ENCODE measurements at regions not wholly inside any gene's neighbourhood (a gene's known extent, or its start where the extent isn't known, plus 50 kb on each side); places are given as distances from the start of the nearest gene placed in this dataset.

- Mint-ChIP-seq H3K36me3 (no peaks in the 10 kb centered on the region), H3K27ac (no peak overlapping the region), H3K4me1 (no peaks in the 10 kb centered on the region), H3K4me3 (no peak overlapping the region), H3K9me3 (peaks cover 0 to 20% (median 2%) of the 10 kb centered on the region in 11 donors), H3K27me3 (no peaks in the 10 kb centered on the region)
- Histone ChIP-seq H3K36me3 (ENCODE audit: control insufficient read depth in 2 of 3, insufficient read depth in 3 of 3, low read length in 3 of 3) (no peaks in the 10 kb centered on the region), H3K27me3 (ENCODE audit: control insufficient read depth in 2 of 2, insufficient read depth in 2 of 2, low read length in 2 of 2) (no peaks in the 10 kb centered on the region), H3K4me1 (ENCODE audit: control insufficient read depth in 2 of 2, insufficient read depth in 2 of 2, low read length in 2 of 2) (no peaks in the 10 kb centered on the region), H3K4me3 (ENCODE audit: low read length) (no peak overlapping the region), H3K9me3 (ENCODE audit: control insufficient read depth in 2 of 3, low read length in 3 of 3) (no peaks in the 10 kb centered on the region), H3K27ac (ENCODE audit: low read depth, low read length) (no peak overlapping the region)
- intact Hi-C loops (cut with micrococcal nuclease), result no loop called here
- DNase-seq, result no peak
- ChIA-PET POLR2A (no interaction called here), CTCF (no interaction called here)
- no peak for ATAC-seq
Measured at GRCh38 chr2:56475191-56475590, 291.4 kb downstream of the CCDC85A start.

- Histone ChIP-seq H3K36me3 (ENCODE audit: control insufficient read depth in 2 of 3, insufficient read depth in 3 of 3, low read length in 3 of 3) (no peaks in the 10 kb centered on the region), H3K27me3 (ENCODE audit: control insufficient read depth in 2 of 2, insufficient read depth in 2 of 2, low read length in 2 of 2) (no peaks in the 10 kb centered on the region), H3K27ac (ENCODE audit: low read depth, low read length) (no peak overlapping the region), H3K4me3 (ENCODE audit: low read length) (no peak overlapping the region), H3K4me1 (ENCODE audit: control insufficient read depth in 2 of 2, insufficient read depth in 2 of 2, low read length in 2 of 2) (no peaks in the 10 kb centered on the region), H3K9me3 (ENCODE audit: control insufficient read depth in 2 of 3, low read length in 3 of 3) (no peaks in the 10 kb centered on the region)
- no peaks in the 10 kb centered on the region for H3K27me3 Mint-ChIP-seq
- H3K4me3 Mint-ChIP-seq, result no peak overlapping the region
- ChIA-PET POLR2A (no interaction called here), CTCF (no interaction called here)
- intact Hi-C loops (cut with micrococcal nuclease), result no loop called here
- H3K9me3 Mint-ChIP-seq, result peaks cover 0 to 20% (median 2%) of the 10 kb centered on the region in 11 donors
- DNase-seq, result no peak
- no peaks in the 10 kb centered on the region for H3K36me3 Mint-ChIP-seq
- ATAC-seq, result no peak
- no peaks in the 10 kb centered on the region for H3K4me1 Mint-ChIP-seq
- no peak overlapping the region for H3K27ac Mint-ChIP-seq
Measured at GRCh38 chr2:56476509-56477071, 292.8 kb downstream of the CCDC85A start.

- Histone ChIP-seq H3K27ac (ENCODE audit: low read depth, low read length) (no peak overlapping the region), H3K4me1 (ENCODE audit: control insufficient read depth in 2 of 2, insufficient read depth in 2 of 2, low read length in 2 of 2) (no peaks in the 10 kb centered on the region), H3K36me3 (ENCODE audit: control insufficient read depth in 2 of 3, insufficient read depth in 3 of 3, low read length in 3 of 3) (no peaks in the 10 kb centered on the region), H3K9me3 (ENCODE audit: control insufficient read depth in 2 of 3, low read length in 3 of 3) (no peaks in the 10 kb centered on the region), H3K27me3 (ENCODE audit: control insufficient read depth in 2 of 2, insufficient read depth in 2 of 2, low read length in 2 of 2) (no peaks in the 10 kb centered on the region), H3K4me3 (ENCODE audit: low read length) (no peak overlapping the region)
- no peaks in the 10 kb centered on the region for H3K4me1 Mint-ChIP-seq
- no peaks in the 10 kb centered on the region for H3K27me3 Mint-ChIP-seq
- no peak for DNase-seq
- peaks cover 0 to 20% (median 3%) of the 10 kb centered on the region in 11 donors for H3K9me3 Mint-ChIP-seq
- ATAC-seq, result no peak
- ChIA-PET POLR2A (no interaction called here), CTCF (no interaction called here)
- H3K4me3 Mint-ChIP-seq, result no peak overlapping the region
- H3K36me3 Mint-ChIP-seq, result no peaks in the 10 kb centered on the region
- intact Hi-C loops (cut with micrococcal nuclease), result no loop called here
- H3K27ac Mint-ChIP-seq, result no peak overlapping the region
Measured at GRCh38 chr2:56478027-56478426, 294.2 kb downstream of the CCDC85A start.

- peaks cover 0 to 27% (median 3%) of the 10 kb centered on the region in 11 donors for H3K9me3 Mint-ChIP-seq
- no peaks in the 10 kb centered on the region for H3K4me1 Mint-ChIP-seq
- H3K4me1 ChIP-seq (ENCODE audit: control insufficient read depth in 2 of 2, insufficient read depth in 2 of 2, low read length in 2 of 2), result no peaks in the 10 kb centered on the region
- no peak overlapping the region for H3K4me3 ChIP-seq (ENCODE audit: low read length)
- no peaks in the 10 kb centered on the region for H3K27me3 Mint-ChIP-seq
- H3K27me3 ChIP-seq (ENCODE audit: control insufficient read depth in 2 of 2, insufficient read depth in 2 of 2, low read length in 2 of 2), result no peaks in the 10 kb centered on the region
- ChIA-PET CTCF (no interaction called here), POLR2A (no interaction called here)
- no peak for DNase-seq
- intact Hi-C loops (cut with micrococcal nuclease), result no loop called here
- no peak overlapping the region for H3K27ac ChIP-seq (ENCODE audit: low read depth, low read length)
- no peak overlapping the region for H3K4me3 Mint-ChIP-seq
- no peaks in the 10 kb centered on the region for H3K9me3 ChIP-seq (ENCODE audit: control insufficient read depth in 2 of 3, low read length in 3 of 3)
- no peaks in the 10 kb centered on the region for H3K36me3 ChIP-seq (ENCODE audit: control insufficient read depth in 2 of 3, insufficient read depth in 3 of 3, low read length in 3 of 3)
- ATAC-seq, result no peak
- no peaks in the 10 kb centered on the region for H3K36me3 Mint-ChIP-seq
- H3K27ac Mint-ChIP-seq, result no peak overlapping the region
Measured at GRCh38 chr2:56483081-56483480, 299.3 kb downstream of the CCDC85A start.

GRCh38 chr2:56484906-56485305, 301.1 kb downstream of the CCDC85A start:
- POLR2A ChIA-PET, result no interaction called here
- H3K36me3 ChIP-seq (ENCODE audit: control insufficient read depth in 2 of 3, insufficient read depth in 3 of 3, low read length in 3 of 3), result no peaks in the 10 kb centered on the region

GRCh38 chr2:56500317-56500716, 316.5 kb downstream of the CCDC85A start:
- CTCF ChIA-PET, result no interaction called here
- no peaks in the 10 kb centered on the region for H3K36me3 ChIP-seq (ENCODE audit: control insufficient read depth in 2 of 3, insufficient read depth in 3 of 3, low read length in 3 of 3)
- no peak overlapping the region for H3K4me3 ChIP-seq (ENCODE audit: low read length)
- ATAC-seq (no peak), DNase-seq (no peak)
- no peaks in the 10 kb centered on the region for H3K27me3 ChIP-seq (ENCODE audit: control insufficient read depth in 2 of 2, insufficient read depth in 2 of 2, low read length in 2 of 2)
- H3K27ac ChIP-seq (ENCODE audit: low read depth, low read length), result no peak overlapping the region
- H3K36me3 Mint-ChIP-seq, result peaks cover 0 to 3% (median 0%) of the 10 kb centered on the region in 5 donors
- H3K9me3 Mint-ChIP-seq, result peaks cover 0 to 24% (median 9%) of the 10 kb centered on the region in 11 donors
- H3K4me1 Mint-ChIP-seq, result no peaks in the 10 kb centered on the region
- intact Hi-C loops (cut with micrococcal nuclease), result no loop called here
- H3K4me3 Mint-ChIP-seq, result no peak overlapping the region
- no peaks in the 10 kb centered on the region for H3K4me1 ChIP-seq (ENCODE audit: control insufficient read depth in 2 of 2, insufficient read depth in 2 of 2, low read length in 2 of 2)
- H3K9me3 ChIP-seq (ENCODE audit: control insufficient read depth in 2 of 3, low read length in 3 of 3), result no peaks in the 10 kb centered on the region
- no peaks in the 10 kb centered on the region for H3K27me3 Mint-ChIP-seq
- POLR2A ChIA-PET, result no interaction called here
- no peak overlapping the region for H3K27ac Mint-ChIP-seq

More at GRCh38 chr2:56484906-56485305, 301.1 kb downstream of the CCDC85A start:
- intact Hi-C loops (cut with micrococcal nuclease), result no loop called here
- Mint-ChIP-seq H3K27me3 (no peaks in the 10 kb centered on the region), H3K27ac (no peak overlapping the region), H3K36me3 (no peaks in the 10 kb centered on the region), H3K4me1 (no peaks in the 10 kb centered on the region), H3K9me3 (peaks cover 0 to 21% (median 5%) of the 10 kb centered on the region in 11 donors), H3K4me3 (no peak overlapping the region)
- Histone ChIP-seq H3K4me3 (ENCODE audit: low read length) (no peak overlapping the region), H3K27me3 (ENCODE audit: control insufficient read depth in 2 of 2, insufficient read depth in 2 of 2, low read length in 2 of 2) (no peaks in the 10 kb centered on the region), H3K27ac (ENCODE audit: low read depth, low read length) (no peak overlapping the region), H3K9me3 (ENCODE audit: control insufficient read depth in 2 of 3, low read length in 3 of 3) (no peaks in the 10 kb centered on the region), H3K4me1 (ENCODE audit: control insufficient read depth in 2 of 2, insufficient read depth in 2 of 2, low read length in 2 of 2) (no peaks in the 10 kb centered on the region)
- no peak for ATAC-seq
- CTCF ChIA-PET, result no interaction called here
- DNase-seq, result no peak

- CTCF ChIA-PET, result no interaction called here
- no peak for ATAC-seq
- H3K4me1 Mint-ChIP-seq, result no peaks in the 10 kb centered on the region
Measured at GRCh38 chr2:56502616-56503015, 318.8 kb downstream of the CCDC85A start.

More at GRCh38 chr2:56502616-56503015, 318.8 kb downstream of the CCDC85A start:
- Histone ChIP-seq H3K27ac (ENCODE audit: low read depth, low read length) (no peak overlapping the region), H3K4me3 (ENCODE audit: low read length) (no peak overlapping the region), H3K36me3 (ENCODE audit: control insufficient read depth in 2 of 3, insufficient read depth in 3 of 3, low read length in 3 of 3) (no peaks in the 10 kb centered on the region), H3K27me3 (ENCODE audit: control insufficient read depth in 2 of 2, insufficient read depth in 2 of 2, low read length in 2 of 2) (no peaks in the 10 kb centered on the region), H3K4me1 (ENCODE audit: control insufficient read depth in 2 of 2, insufficient read depth in 2 of 2, low read length in 2 of 2) (no peaks in the 10 kb centered on the region), H3K9me3 (ENCODE audit: control insufficient read depth in 2 of 3, low read length in 3 of 3) (no peaks in the 10 kb centered on the region)
- intact Hi-C loops (cut with micrococcal nuclease), result no loop called here
- Mint-ChIP-seq H3K4me3 (no peak overlapping the region), H3K27me3 (no peaks in the 10 kb centered on the region), H3K27ac (no peak overlapping the region), H3K9me3 (peaks cover 0 to 12% (median 6%) of the 10 kb centered on the region in 11 donors), H3K36me3 (peaks cover 0 to 3% (median 0%) of the 10 kb centered on the region in 5 donors)
- POLR2A ChIA-PET, result no interaction called here
- no peak for DNase-seq

All from naive thymus-derived CD4-positive, alpha-beta T cell (primary cell).